HG02678 (cell line): ENCODE measurements at regions not wholly inside any gene's neighbourhood (a gene's known extent, or its start where the extent isn't known, plus 50 kb on each side); places are given as distances from the start of the nearest gene placed in this dataset.

Experiments
- ATAC-seq: cut with Tn5 transposase; IDR thresholded peaks from one replicate; pipeline ENCODE4 v1.9.1; 2021; ENCODE audit warnings: mild to moderate bottlenecking, moderate library complexity; ENCODE audit not compliant: unreplicated experiment

DNA sequence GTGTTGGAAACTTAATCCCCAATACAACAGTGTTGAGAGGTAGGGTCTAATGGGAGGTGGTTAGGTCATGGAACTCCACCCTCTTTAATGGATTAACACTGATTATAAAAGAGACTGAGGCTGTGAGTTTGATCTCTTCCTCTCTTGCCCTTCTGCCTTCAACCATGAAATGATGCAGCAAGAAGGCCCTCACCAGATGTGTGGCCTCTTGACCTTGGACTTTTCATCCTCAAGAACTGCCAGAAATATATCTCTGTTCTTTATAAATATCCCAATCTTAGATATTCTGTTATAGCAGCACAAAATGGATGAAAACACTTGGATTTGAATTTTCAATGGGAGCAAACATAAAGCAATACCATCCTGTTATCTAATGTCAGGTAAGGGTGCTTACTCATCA lies 67.6 kb downstream of the NMUR2 start:
- no peak for ATAC-seq

DNA sequence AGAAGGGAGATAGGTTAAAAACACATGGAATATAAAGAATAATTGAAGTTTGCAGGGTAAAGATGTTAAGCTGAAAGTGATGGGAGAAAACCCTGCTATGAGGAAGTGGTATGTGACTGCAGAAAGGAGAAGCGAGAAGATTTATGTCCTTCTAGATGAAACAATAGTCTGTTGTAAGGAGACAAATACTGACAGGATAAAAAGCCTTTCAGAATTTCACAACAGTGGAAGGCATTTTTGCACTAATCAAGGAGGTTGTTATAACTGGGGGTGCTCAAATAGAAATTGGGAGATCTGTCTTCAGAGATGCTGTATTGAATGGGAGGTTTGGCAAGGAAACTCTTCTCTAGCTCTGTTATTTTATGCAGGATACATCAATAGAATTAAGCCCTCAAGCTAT lies 69.6 kb downstream of the NMUR2 start:
- ATAC-seq = no peak

- no peak for ATAC-seq
Observed at GRCh38 chr5:152332716-152333460, 72.2 kb downstream of the NMUR2 start.

GRCh38 chr5:152331718-152332117 lies 73.4 kb downstream of the NMUR2 start:
- no peak for ATAC-seq

- ATAC-seq = no peak
Observed at GRCh38 chr5:152331006-152331405, 74.1 kb downstream of the NMUR2 start.

GRCh38 chr5:152329761-152330283 lies 75.3 kb downstream of the NMUR2 start:
- ATAC-seq = no peak

DNA sequence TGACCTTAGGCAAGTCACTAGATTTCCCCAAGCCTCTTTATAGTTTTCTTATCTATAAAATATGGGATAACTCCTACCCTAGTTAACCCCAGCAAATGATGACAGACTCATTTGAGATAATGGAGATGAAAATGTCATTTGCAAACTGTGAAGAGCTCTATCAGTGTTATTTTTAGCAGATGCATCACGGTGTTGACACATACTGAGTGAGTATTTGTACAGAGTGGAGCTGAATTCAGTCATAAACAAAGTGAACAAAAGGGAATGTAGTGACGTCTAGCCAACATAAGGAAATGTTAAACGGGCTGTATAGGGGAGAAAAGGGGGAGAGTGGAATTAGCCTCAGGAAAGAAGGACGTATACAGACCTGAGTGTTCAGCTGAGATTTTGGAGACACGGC lies 75.9 kb downstream of the NMUR2 start:
- no peak for ATAC-seq

GRCh38 chr5:152315942-152316341 lies 89.1 kb downstream of the NMUR2 start:
- no peak for ATAC-seq

GRCh38 chr5:152314196-152314829 lies 90.8 kb downstream of the NMUR2 start:
- no peak for ATAC-seq

DNA sequence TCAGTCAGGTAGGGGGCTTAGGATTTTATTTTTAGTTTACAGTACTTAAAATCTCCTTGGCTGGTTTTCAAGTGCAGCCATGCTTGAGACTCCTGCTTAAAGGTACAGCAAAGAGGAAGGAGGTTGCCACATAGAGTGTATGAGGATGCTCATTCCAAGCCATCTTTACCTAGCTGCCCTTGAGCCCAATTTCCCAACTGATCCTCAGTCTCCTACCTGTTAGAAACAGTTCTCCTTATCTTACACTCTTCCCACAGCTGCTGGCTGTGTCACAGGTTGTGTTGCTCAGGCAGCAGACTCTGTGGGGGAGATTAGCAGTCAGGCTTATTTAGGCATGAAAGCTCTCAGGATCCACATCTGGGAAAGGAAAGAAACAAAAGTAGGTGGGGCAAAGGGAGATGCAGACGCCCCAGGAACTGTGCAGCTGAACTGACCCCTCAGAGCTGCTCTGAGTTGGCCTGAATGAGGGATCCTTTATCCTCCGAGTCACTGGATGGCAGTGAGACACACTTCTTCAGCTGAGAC lies 95.1 kb downstream of the NMUR2 start:
- ATAC-seq = no peak

- no peak for ATAC-seq
Observed at GRCh38 chr5:152306386-152306785, 98.7 kb downstream of the NMUR2 start.

DNA sequence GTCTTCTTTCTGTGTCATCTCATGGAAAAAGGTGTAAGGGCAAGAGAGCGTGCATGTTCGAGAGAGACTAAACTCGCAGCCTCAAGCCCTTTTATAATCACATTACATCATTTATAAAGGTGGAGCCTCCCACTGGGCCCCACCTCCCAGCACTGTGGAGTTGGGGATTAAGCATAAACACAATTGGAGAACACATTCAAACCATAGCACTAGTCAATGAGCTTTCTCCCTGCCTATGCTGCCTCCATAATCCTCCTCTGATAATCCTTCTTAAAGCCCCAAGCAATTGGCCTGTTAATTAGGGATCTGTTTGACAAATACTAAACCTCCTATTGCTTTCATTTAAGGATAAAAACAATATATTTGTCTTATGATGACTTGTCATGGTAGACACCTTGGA lies 99.6 kb downstream of the NMUR2 start:
- no peak for ATAC-seq

- ATAC-seq = no peak
Observed at GRCh38 chr5:152303841-152304240, 101.2 kb downstream of the NMUR2 start.

DNA sequence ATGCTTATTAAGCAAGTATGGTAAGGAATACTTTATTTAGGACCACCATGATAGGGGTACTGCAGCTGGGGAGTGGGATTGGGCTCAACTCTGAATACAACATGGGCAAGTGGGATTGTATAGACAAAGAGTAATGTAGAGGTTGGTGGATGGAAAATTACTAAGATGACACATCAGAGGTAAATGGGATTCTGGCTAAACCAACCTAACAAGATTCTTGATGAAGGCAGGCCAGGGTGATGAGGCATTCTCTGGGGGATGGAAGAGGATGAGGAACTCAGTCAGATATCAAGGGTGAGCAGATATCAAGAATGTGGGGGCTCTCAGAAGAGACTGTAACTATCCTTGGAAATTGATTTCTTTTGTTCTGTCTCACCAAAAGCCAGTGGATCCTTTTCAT lies 107.2 kb downstream of the NMUR2 start:
- no peak for ATAC-seq

DNA sequence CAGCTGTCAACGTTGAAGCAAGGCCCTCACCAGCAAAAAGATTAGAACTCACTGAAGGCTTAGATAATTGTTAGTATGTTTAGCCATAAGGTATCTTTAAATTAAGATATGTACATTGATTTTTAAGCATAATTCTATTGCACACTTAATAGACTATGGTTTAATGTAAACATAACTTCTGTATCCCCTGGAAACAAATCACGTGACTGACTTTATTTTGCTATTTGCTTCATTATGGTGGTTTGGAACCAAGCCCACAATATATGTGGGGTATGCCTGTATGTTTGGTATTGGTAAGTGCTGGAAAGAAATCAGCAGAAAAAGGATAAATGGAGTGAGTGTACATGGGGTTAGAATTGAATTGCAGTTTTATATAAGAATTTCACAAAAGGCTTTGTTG lies 111.9 kb downstream of the NMUR2 start:
- ATAC-seq = no peak

GRCh38 chr5:152290181-152290580 lies 114.9 kb downstream of the NMUR2 start:
- no peak for ATAC-seq

DNA sequence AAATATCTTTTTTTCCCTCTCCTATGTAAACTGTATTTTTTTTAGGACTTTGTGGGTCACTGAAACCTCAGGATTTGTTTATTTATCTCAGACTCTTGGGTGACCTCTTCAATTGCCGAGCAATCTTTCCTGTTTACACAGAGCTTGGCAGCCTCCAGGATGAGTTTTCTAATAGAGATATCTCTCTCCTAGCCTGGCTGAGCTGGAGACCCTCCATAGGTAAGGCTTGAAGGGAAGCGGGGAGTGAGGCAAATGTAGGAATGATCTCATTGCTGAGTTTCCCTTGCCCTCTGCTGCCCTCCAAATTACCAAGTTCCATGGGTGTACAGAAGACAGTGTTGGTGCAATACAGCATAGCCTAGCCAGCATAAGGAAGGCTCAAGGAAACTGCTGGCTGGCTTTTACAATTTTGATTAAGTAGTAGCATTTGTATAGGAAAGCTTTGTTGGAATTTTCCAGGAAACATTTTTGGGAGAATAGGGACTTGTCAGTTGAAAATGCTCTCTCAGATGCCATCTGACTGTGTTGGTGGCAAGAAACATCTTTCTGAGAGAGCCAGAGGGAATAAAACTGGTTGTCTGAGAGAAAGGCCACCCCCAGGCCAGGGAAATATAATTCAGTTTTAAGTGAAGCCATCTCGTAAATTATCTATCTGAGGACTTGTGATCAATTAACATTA lies 116.0 kb downstream of the NMUR2 start:
- ATAC-seq = no peak

- no peak for ATAC-seq
Observed at GRCh38 chr5:152288499-152288898, 116.6 kb downstream of the NMUR2 start.

DNA sequence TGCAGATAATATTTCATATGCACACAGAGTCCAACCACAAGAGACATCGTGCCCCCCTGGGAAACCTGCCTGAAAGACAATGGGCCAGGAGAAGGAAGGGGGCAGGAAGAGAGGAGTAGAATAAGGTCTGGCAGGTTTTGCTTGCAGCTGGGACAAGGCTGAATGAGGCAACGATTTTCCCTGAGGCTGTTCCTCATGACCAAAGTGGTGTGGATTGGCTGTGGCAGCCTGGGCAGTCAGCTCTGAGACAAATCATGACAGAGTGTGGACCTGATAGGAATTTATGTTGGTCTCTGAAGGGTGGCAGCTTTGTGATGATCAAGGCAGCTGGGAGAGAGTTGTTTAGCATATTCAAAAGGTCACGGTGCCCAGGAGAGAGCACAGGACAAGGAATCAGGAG lies 119.3 kb downstream of the NMUR2 start:
- ATAC-seq = no peak

GRCh38 chr5:152282331-152282730 lies 122.7 kb downstream of the NMUR2 start:
- no peak for ATAC-seq

- no peak for ATAC-seq
Observed at GRCh38 chr5:152277936-152278335, 127.1 kb downstream of the NMUR2 start.

GRCh38 chr5:152274224-152274623 lies 130.9 kb downstream of the NMUR2 start:
- ATAC-seq = no peak
